NCI-H1694 (cell line): ENCODE measurements at regions not wholly inside any gene's neighbourhood (a gene's known extent, or its start where the extent isn't known, plus 50 kb on each side); places are given as distances from the start of the nearest gene placed in this dataset.

Experiments used
- DNase-seq: peaks from one replicate; lab custom pipeline; 2025; lab: John Stamatoyannopoulos, UW

GRCh38 chrX:45743906-45744625 is 543.4 kb upstream of the DIPK2B start:
- no peak for DNase-seq

- no peak for DNase-seq
Measured at GRCh38 chrX:45743081-45743533, 542.4 kb upstream of the DIPK2B start.

- no peak for DNase-seq
Measured at GRCh38 chrX:45740291-45740690, 539.6 kb upstream of the DIPK2B start.

GRCh38 chrX:45735571-45735970 is 534.9 kb upstream of the DIPK2B start:
- DNase-seq, result no peak

- no peak for DNase-seq
Measured at GRCh38 chrX:45731448-45731847, 530.8 kb upstream of the DIPK2B start.

GRCh38 chrX:45727761-45728160 is 527.1 kb upstream of the DIPK2B start:
- DNase-seq, result no peak

- DNase-seq, result no peak
Measured at GRCh38 chrX:45722471-45722870, 521.8 kb upstream of the DIPK2B start.

- DNase-seq, result no peak
Measured at GRCh38 chrX:45719751-45720501, 519.2 kb upstream of the DIPK2B start.

- no peak for DNase-seq
Measured at GRCh38 chrX:45718676-45719075, 518.0 kb upstream of the DIPK2B start.

- no peak for DNase-seq
Measured at GRCh38 chrX:45716750-45717149, 516.1 kb upstream of the DIPK2B start.

- DNase-seq, result no peak
Measured at GRCh38 chrX:45715748-45716147, 515.1 kb upstream of the DIPK2B start.

GRCh38 chrX:45714866-45715265 is 514.2 kb upstream of the DIPK2B start:
- no peak for DNase-seq

- DNase-seq, result no peak
Measured at GRCh38 chrX:45712067-45712466, 511.4 kb upstream of the DIPK2B start.

GRCh38 chrX:45711231-45711630 is 510.6 kb upstream of the DIPK2B start:
- no peak for DNase-seq

- DNase-seq, result no peak
Measured at GRCh38 chrX:45710081-45710801, 509.6 kb upstream of the DIPK2B start.

- DNase-seq, result no peak
Measured at GRCh38 chrX:45709381-45709780, 508.7 kb upstream of the DIPK2B start.

- no peak for DNase-seq
Measured at GRCh38 chrX:45699158-45699557, 498.5 kb upstream of the DIPK2B start.

- no peak for DNase-seq
Measured at GRCh38 chrX:45697591-45697990, 496.9 kb upstream of the DIPK2B start.

- DNase-seq, result no peak
Measured at GRCh38 chrX:45696736-45697135, 496.1 kb upstream of the DIPK2B start.

GRCh38 chrX:45689971-45690370 is 489.3 kb upstream of the DIPK2B start:
- DNase-seq, result no peak

GRCh38 chrX:45683914-45684313 is 483.2 kb upstream of the DIPK2B start:
- DNase-seq, result no peak

- DNase-seq, result no peak
Measured at GRCh38 chrX:45681891-45682290, 481.2 kb upstream of the DIPK2B start.
